ENCODE measurements at regions not wholly inside any gene's neighbourhood (a gene's known extent, or its start where the extent isn't known, plus 50 kb on each side); places are given as distances from the start of the nearest gene placed in this dataset.
"Not testable (repeated sequence)": the region's sequence is repeated elsewhere in the genome, so short reads cannot be mapped to it uniquely, and the experiment has no call there.

DNA sequence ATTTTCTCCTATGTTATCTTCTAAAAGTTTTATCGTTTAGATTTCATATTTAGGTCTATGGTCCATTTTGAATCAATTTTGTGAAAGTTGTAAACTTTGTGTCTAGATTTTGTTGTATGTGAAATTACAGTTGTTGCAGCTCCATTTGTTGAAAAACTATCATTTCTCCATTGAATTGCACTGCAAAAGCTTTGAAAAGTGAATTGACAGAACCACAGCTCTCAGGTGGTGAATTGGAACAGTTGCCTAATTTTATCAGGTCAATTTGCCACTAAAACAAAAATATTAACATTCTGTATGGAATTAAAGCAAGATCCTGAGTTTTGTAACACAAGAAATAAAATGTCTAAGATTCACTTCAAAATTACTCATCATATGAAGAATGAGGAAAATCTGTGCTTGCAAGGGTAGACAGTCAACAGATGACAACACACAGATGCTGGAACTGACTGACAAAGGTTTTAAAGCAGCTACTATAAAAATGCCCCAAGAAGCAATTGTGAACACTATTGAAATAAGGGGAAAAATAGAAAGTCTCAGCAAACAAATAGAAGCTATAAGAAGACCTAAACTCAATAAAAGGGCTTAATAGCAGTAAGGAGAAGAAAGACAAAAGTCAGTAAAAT is 346.7 kb downstream of the PAX1 start:
- no peak for DNase-seq (ENCODE audit: low read depth)
- H3K4me3 ChIP-seq (ENCODE audit: low read depth, low read length) = no peak overlapping the region
- TF ChIP-seq, protein P1, sequence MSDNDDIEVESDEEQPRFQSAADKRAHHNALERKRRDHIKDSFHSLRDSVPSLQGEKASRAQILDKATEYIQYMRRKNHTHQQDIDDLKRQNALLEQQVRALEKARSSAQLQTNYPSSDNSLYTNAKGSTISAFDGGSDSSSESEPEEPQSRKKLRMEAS (IDR thresholded peaks at IDR 0.05; ENCODE audit: low read depth, low read length) = no peak
- TF ChIP-seq POLR2A (IDR thresholded peaks at IDR 0.05; ENCODE audit: extremely low read depth, insufficient read length) = no peak
- TF ChIP-seq MYC (IDR thresholded peaks at IDR 0.05; ENCODE audit: low read depth, low read length) = no peak
- TF ChIP-seq, protein P2, sequence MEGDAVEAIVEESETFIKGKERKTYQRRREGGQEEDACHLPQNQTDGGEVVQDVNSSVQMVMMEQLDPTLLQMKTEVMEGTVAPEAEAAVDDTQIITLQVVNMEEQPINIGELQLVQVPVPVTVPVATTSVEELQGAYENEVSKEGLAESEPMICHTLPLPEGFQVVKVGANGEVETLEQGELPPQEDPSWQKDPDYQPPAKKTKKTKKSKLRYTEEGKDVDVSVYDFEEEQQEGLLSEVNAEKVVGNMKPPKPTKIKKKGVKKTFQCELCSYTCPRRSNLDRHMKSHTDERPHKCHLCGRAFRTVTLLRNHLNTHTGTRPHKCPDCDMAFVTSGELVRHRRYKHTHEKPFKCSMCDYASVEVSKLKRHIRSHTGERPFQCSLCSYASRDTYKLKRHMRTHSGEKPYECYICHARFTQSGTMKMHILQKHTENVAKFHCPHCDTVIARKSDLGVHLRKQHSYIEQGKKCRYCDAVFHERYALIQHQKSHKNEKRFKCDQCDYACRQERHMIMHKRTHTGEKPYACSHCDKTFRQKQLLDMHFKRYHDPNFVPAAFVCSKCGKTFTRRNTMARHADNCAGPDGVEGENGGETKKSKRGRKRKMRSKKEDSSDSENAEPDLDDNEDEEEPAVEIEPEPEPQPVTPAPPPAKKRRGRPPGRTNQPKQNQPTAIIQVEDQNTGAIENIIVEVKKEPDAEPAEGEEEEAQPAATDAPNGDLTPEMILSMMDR (IDR thresholded peaks at IDR 0.05; ENCODE audit: low read depth, low read length) = no peak

DNA sequence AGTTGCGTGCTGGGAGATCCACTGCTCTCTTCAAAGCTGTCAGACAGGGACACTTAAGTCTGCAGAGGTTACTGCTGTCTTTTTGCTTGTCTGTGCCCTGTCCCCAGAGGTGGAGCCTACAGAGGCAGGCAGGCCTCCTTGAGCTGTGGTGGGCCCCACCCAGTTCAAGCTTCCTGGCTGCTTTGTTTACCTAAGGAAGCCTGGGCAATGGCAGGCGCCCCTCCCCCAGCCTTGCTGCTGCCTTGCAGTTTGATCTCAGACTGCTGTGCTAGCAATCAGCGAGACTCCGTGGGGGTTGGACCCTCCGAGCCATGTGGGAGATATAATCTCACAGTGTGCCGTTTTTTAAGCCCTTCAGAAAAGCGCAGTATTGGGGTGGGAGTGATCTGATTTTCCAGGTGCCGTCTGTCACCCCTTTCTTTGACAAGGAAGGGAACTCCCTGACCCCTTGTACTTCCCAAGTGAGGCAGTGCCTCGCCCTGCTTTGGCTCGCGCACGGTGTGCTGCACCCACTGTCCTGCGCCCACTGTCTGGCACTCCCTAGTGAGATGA is 340.6 kb downstream of the PAX1 start:
- H3K4me3 ChIP-seq (ENCODE audit: low read depth, low read length); DNase-seq (ENCODE audit: low read depth): not testable (repeated sequence)

DNA sequence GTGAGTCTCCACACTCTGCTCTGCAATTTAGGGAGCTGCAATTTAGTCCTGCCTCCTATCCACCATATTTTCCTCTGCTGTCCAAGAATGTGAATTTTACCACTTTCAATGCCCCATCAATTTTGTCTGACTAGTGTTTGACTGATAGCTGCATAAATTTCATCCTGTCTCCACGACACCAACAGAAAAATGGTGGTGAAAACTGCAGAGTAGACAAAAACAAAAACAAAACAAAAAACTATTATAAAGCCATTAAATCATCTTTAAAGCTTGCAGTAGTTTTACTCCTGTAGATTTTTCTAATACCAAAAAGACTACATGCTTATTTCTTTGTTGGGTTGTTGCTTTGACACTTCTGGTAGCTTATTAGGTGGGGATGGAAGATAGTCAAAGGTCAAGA is 322.0 kb downstream of the PAX1 start:
- no peak for DNase-seq (ENCODE audit: low read depth)
- no peak for TF ChIP-seq MYC (IDR thresholded peaks at IDR 0.05; ENCODE audit: low read depth, low read length)
- TF ChIP-seq, protein P2 (IDR thresholded peaks at IDR 0.05; ENCODE audit: low read depth, low read length) = no peak
- TF ChIP-seq, protein P1 (IDR thresholded peaks at IDR 0.05; ENCODE audit: low read depth, low read length) = no peak
- no peak for TF ChIP-seq POLR2A (IDR thresholded peaks at IDR 0.05; ENCODE audit: extremely low read depth, insufficient read length)
- no peak overlapping the region for H3K4me3 ChIP-seq (ENCODE audit: low read depth, low read length)

DNA sequence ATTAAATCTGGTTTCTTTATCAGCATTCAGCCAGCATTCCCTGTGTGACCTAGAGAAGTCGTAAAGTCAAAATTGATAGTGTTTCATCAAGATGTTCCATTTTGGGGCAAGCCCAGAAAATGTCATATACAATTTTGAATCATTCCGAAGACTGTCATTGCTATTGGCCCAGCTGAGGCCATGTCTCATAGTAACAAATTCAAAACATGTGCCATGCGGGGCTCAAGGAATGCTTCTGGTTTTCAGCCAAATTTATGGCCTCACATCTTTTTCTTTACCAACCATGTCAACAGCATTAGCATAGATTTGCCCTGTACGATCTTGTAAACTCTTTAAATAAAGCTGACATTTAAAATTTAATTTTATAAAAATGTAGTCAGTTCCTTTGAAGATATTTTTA is 314.7 kb downstream of the PAX1 start:
- H3K4me3 ChIP-seq (ENCODE audit: low read depth, low read length) = no peak overlapping the region
- DNase-seq (ENCODE audit: low read depth) = no peak
- TF ChIP-seq MYC (IDR thresholded peaks at IDR 0.05; ENCODE audit: low read depth, low read length) = no peak
- TF ChIP-seq, protein P2 (IDR thresholded peaks at IDR 0.05; ENCODE audit: low read depth, low read length) = no peak
- TF ChIP-seq, protein P1 (IDR thresholded peaks at IDR 0.05; ENCODE audit: low read depth, low read length) = no peak
- no peak for TF ChIP-seq POLR2A (IDR thresholded peaks at IDR 0.05; ENCODE audit: extremely low read depth, insufficient read length)

DNA sequence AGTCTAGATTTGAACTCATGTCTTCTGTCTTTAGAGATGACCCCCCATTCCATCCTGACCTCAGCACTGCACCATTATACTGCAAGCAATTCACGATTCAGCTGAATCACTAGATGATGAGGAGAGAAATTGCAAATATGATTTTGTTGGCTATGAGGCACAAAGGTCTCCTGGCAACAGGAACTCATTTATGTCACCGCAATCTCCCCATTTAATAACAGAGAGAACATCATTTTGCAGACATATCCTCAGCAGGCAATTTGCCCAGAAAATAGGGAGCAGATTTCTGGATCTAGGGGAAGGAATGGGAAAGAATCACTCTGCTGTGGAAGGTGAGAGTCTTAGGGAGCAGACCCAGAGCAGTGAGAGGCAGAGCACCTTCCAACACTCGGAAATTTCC is 303.0 kb downstream of the PAX1 start:
- no peak for DNase-seq (ENCODE audit: low read depth)
- TF ChIP-seq MYC (IDR thresholded peaks at IDR 0.05; ENCODE audit: low read depth, low read length) = no peak
- no peak for TF ChIP-seq POLR2A (IDR thresholded peaks at IDR 0.05; ENCODE audit: extremely low read depth, insufficient read length)
- TF ChIP-seq, protein P1 (IDR thresholded peaks at IDR 0.05; ENCODE audit: low read depth, low read length) = no peak
- TF ChIP-seq, protein P2 (IDR thresholded peaks at IDR 0.05; ENCODE audit: low read depth, low read length) = no peak
- H3K4me3 ChIP-seq (ENCODE audit: low read depth, low read length) = no peak overlapping the region

DNA sequence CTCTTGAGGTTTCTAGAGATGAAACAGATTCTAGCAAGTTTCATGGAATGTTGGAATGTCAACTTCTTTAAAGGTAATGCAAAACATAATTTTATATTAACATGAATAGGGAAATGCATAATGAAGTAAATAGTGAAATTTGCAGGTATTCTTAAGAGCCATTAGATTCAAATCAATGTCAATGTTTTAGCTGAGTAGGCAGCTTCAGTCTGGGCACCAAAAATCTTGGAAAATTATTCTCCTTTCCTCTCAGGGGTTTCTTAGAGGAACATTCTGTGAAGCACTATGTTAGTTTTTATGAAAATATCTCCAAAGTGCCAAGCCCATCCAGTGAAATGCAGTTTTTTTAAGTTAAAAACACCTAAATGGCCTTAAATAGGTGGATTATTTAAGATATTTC is 300.8 kb downstream of the PAX1 start:
- TF ChIP-seq, protein P1 (IDR thresholded peaks at IDR 0.05; ENCODE audit: low read depth, low read length) = no peak
- TF ChIP-seq, protein P2 (IDR thresholded peaks at IDR 0.05; ENCODE audit: low read depth, low read length) = no peak
- no peak for DNase-seq (ENCODE audit: low read depth)
- no peak overlapping the region for H3K4me3 ChIP-seq (ENCODE audit: low read depth, low read length)

Data from NB4 (cell line).